Trophoblast cell (in vitro differentiated cells and primary cell): ENCODE measurements at regions not wholly inside any gene's neighbourhood (a gene's known extent, or its start where the extent isn't known, plus 50 kb on each side); places are given as distances from the start of the nearest gene placed in this dataset.

ENCODE experiments used
- DNase-seq, 2 donors: peaks; one replicate each; pipeline ENCODE4 v3.0.0-alpha.2; 2016
- H2AFZ ChIP-seq: 2 replicates; pipeline ENCODE4 v1.6.1; 2013; ENCODE audit warnings: low read length, moderate library complexity, mild to moderate bottlenecking; ENCODE audit not compliant: insufficient read depth, poor library complexity
- H2AK5ac ChIP-seq: 2 replicates; pipeline ENCODE4 v1.6.1; 2013; ENCODE audit warnings: mild to moderate bottlenecking, low read length
- H2BK120ac ChIP-seq: 2 replicates; pipeline ENCODE4 v1.6.1; 2013; ENCODE audit warnings: low read length, mild to moderate bottlenecking, moderate library complexity; ENCODE audit not compliant: insufficient read depth, poor library complexity
- H2BK12ac ChIP-seq: 2 replicates; pipeline ENCODE4 v1.6.1; 2013; ENCODE audit warnings: mild to moderate bottlenecking, low read length, moderate library complexity
- H2BK5ac ChIP-seq: 2 replicates; pipeline ENCODE4 v1.6.1; 2013; ENCODE audit warnings: low read length, low read depth, moderate library complexity, mild to moderate bottlenecking; ENCODE audit not compliant: poor library complexity
- H3K14ac ChIP-seq: 2 replicates; pipeline ENCODE4 v1.6.1; 2013; ENCODE audit warnings: mild to moderate bottlenecking, low read length
- H3K18ac ChIP-seq: 2 replicates; pipeline ENCODE4 v1.6.1; 2013; ENCODE audit warnings: mild to moderate bottlenecking, low read length
- H3K23ac ChIP-seq: 2 replicates; pipeline ENCODE4 v1.6.1; 2013; ENCODE audit warnings: low read length
- H3K27ac ChIP-seq: 2 replicates; pipeline ENCODE4 v1.5.1; 2013; ENCODE audit warnings: low read depth, mild to moderate bottlenecking, inconsistent platforms, low read length, moderate library complexity
- H3K27me3 ChIP-seq: 2 replicates; pipeline ENCODE4 v1.6.1; 2013; ENCODE audit warnings: inconsistent platforms, mild to moderate bottlenecking, low read length, moderate library complexity; ENCODE audit not compliant: insufficient read depth
- H3K36me3 ChIP-seq, 2 experiments: 1 replicate in 1 of 2; 2 replicates in 1 of 2; pipeline ENCODE4 v1.6.1; 2013; ENCODE audit warnings: low read length in 2 of 2, mild to moderate bottlenecking in 2 of 2, moderate library complexity in 1 of 2; ENCODE audit not compliant: insufficient read depth in 2 of 2, control insufficient read depth in 1 of 2
- H3K4ac ChIP-seq: 2 replicates; pipeline ENCODE4 v1.6.1; 2013; ENCODE audit warnings: low read depth, mild to moderate bottlenecking, low read length, moderate library complexity
- H3K4me1 ChIP-seq, 2 experiments: 1 replicate in 1 of 2; 2 replicates in 1 of 2; pipeline ENCODE4 v1.6.1; 2013; ENCODE audit warnings: low read length in 2 of 2, mild to moderate bottlenecking in 2 of 2, moderate library complexity in 1 of 2; ENCODE audit not compliant: insufficient read depth in 2 of 2, control insufficient read depth in 1 of 2
- H3K4me2 ChIP-seq: 2 replicates; pipeline ENCODE4 v1.6.1; 2013; ENCODE audit warnings: inconsistent platforms, mild to moderate bottlenecking, low read length, moderate library complexity
- H3K4me3 ChIP-seq: 2 replicates; pipeline ENCODE4 v1.5.1; 2013; ENCODE audit warnings: mild to moderate bottlenecking, low read depth, low read length, inconsistent platforms
- H3K79me1 ChIP-seq: one replicate; pipeline ENCODE4 v1.6.1; 2013; ENCODE audit warnings: low read length
- H3K79me2 ChIP-seq: 2 replicates; pipeline ENCODE4 v1.6.1; 2013; ENCODE audit warnings: low read length, mild to moderate bottlenecking; ENCODE audit not compliant: control insufficient read depth, insufficient read depth, poor library complexity
- H3K9ac ChIP-seq: 2 replicates; pipeline ENCODE4 v1.6.1; 2013; ENCODE audit warnings: mild to moderate bottlenecking, low read length
- H3K9me3 ChIP-seq: 2 replicates; pipeline ENCODE4 v1.6.1; 2013; ENCODE audit warnings: low read depth, mild to moderate bottlenecking, control low read depth, inconsistent platforms, low read length; ENCODE audit not compliant: insufficient read depth
- H4K12ac ChIP-seq: 2 replicates; pipeline ENCODE4 v1.6.1; 2013; ENCODE audit warnings: low read depth, mild to moderate bottlenecking, low read length, moderate library complexity
- H4K8ac ChIP-seq: 2 replicates; pipeline ENCODE4 v1.6.1; 2013; ENCODE audit warnings: low read depth, mild to moderate bottlenecking, low read length, moderate library complexity
- H4K91ac ChIP-seq: one replicate; pipeline ENCODE4 v1.6.1; 2013; ENCODE audit warnings: low read depth, mild to moderate bottlenecking, low read length, moderate library complexity
- WGBS: extraction: QIAGEN DNeasy Blood & Tissue Kit; methylation state at CpG from one replicate; pipeline ENCODE4 v1.1.7; 2013; ENCODE audit warnings: missing lambda C conversion rate; ENCODE audit not compliant: insufficient read length, insufficient coverage; ENCODE audit errors: extremely low coverage; 5-methylcytosine and 5-hydroxymethylcytosine counted together

DNA sequence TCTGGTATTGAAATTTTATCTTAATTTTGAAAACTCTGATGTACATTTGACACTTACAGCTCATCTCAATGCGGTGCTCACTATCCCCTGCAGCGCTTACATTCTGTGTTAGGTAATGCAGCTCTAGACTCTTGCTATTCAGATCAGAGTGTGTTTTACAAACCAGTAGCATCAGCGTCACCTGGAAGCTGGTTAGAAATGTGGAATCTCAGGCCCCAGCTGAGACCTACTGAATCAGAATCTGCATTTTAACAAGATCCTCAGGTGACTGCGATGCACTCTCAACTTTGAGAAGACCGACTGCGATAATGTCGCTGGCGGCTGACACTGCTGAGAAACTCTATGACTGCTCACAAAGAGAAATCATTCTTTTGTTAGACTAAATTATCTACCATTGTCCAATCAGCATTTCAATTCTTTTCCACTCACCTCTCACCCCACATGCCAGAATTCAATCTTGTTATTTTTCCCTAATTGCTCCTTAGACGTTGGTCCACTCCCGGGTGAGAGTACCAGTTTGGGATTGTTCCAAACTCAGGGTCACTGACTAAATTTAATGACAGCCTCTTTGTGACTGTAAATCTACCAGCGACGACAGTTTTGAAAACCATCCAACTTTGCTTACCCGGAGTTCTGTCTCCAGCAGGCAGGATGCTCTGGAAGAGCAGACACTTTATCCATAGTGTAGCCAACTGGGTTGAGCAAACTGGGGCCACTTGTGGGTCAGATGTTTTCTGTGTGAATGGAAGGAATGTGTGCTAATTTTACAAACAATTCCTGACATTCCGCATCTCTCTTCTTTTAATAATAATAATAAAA lies 140.1 kb upstream of the BTBD3 start:
- Histone ChIP-seq H2BK120ac (peak overlapping the region; percentile 0), H2AFZ (no peak overlapping the region), H3K4ac (no peak overlapping the region), H3K14ac (no peak overlapping the region), H3K23ac (no peak overlapping the region), H2BK5ac (no peak overlapping the region), H3K9ac (no peak overlapping the region), H3K36me3 (no peaks in the 10 kb centered on the region), H2BK12ac (no peak overlapping the region), H4K8ac (no peak overlapping the region), H3K4me2 (no peak overlapping the region), H3K79me1 (no peaks in the 10 kb centered on the region), H3K79me2 (no peaks in the 10 kb centered on the region), H4K12ac (no peak overlapping the region), H3K9me3 (no peaks in the 10 kb centered on the region), H3K18ac (no peak overlapping the region), H3K4me3 (no peak overlapping the region), H4K91ac (peak overlapping the region; percentile 2), H3K27me3 (no peaks in the 10 kb centered on the region), H2AK5ac (no peak overlapping the region), H3K4me1 (peaks cover 0 to 4% of the 10 kb centered on the region in 2 experiments), H3K27ac (peak overlapping the region; percentile 2)
- peak; percentile 38 to 46 for DNase-seq
- WGBS: no CpG with 5 or more reads among the region's 14 CpGs

DNA sequence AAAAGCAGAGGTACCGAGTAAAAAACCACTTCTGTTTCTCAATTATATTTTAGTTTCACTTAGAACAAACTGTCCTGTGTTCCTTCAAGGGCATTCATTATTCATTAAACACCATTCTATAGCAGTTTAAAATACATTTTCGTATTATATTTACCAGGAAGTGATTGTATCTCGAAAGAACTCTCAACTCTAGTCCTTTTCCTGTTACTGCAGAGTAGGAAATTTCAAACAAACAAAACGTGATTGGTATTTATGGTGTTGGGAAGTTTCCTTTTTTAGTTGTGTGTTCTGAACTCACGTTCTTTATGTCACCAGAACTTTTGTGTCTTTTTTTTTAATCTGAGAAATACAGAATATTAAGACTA lies 139.5 kb upstream of the BTBD3 start:
- H3K23ac ChIP-seq: no peak overlapping the region
- H3K9ac ChIP-seq: no peak overlapping the region
- H3K36me3 ChIP-seq: no peaks in the 10 kb centered on the region
- no peak overlapping the region for H2AFZ ChIP-seq
- H4K8ac ChIP-seq: no peak overlapping the region
- H3K4me1 ChIP-seq: peaks cover 0 to 4% of the 10 kb centered on the region in 2 experiments
- H3K79me2 ChIP-seq: no peaks in the 10 kb centered on the region
- H2BK12ac ChIP-seq: no peak overlapping the region
- H3K18ac ChIP-seq: no peak overlapping the region
- no peaks in the 10 kb centered on the region for H3K79me1 ChIP-seq
- no CpG with 5 or more reads among the region's 5 CpGs for WGBS
- H2BK5ac ChIP-seq: no peak overlapping the region
- H2AK5ac ChIP-seq: no peak overlapping the region
- H2BK120ac ChIP-seq: no peak overlapping the region
- H3K4me3 ChIP-seq: no peak overlapping the region
- no peak for DNase-seq
- no peaks in the 10 kb centered on the region for H3K27me3 ChIP-seq
- H3K14ac ChIP-seq: no peak overlapping the region
- H3K4ac ChIP-seq: no peak overlapping the region
- no peak overlapping the region for H3K27ac ChIP-seq
- H3K9me3 ChIP-seq: no peaks in the 10 kb centered on the region
- no peak overlapping the region for H3K4me2 ChIP-seq
- no peak overlapping the region for H4K91ac ChIP-seq
- no peak overlapping the region for H4K12ac ChIP-seq

DNA sequence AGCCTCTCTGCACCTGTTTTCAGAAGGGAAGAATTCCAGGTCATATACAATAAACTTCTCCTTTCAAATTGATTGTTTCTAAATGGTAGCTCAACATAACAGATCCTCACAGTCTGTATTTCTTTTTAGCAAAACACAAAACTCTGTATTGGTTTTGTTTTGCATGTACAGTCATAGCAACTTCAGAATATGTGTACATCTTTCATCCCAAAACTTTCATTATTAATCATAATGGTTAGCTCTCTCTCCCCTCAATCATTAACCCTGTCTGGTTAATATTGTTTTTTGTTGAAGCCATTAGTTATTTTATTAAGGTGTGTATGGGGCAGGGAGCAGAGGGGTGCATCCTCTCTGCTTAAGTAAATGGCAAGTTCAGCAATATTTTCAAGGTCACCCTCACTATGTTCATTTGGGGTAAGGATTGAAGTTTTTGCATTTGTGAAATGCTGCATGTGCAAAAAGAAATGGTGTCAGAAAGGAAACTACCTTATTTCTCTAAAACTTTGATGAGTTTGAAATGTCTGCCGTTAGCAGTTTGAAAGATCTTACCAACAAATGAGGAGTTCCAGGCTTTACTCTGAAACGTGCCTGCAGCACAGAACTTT lies 136.8 kb upstream of the BTBD3 start:
- no CpG with 5 or more reads among the region's 2 CpGs for WGBS
- no peak for DNase-seq

DNA sequence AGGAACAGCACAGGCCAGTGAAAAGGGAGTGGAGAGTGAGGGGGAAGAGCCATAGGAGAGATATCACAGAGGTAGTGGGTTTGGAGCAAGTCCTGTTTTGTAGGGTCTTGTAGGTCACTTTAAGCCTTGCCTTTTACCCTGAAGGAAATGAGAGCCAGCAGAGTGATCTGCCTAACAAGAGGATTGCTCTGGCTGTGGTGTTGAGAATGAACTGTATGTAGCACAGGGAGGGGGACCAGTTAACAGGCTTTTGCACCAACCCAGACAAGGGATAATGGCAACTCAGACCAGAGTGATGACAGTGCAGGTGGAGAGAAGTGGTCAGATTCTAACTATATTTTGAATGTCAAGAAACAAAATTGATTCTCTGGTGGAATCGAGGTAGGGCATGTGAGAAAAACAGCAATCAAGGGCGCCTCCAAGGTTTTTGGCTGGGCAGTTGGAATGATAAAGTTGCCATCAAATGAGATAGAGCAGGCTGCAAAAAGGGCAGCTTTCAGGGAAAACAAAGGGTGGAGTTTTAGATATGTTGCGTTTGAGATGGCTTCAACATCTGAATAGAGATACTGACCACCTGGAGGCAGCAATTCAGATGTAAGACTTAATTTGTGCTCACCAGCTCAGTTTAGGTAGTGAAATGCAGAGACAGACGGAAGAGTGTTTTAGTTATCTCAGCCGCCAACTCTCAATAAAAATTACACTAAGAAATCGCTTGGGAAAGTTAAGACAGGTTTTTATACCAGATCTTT lies 134.4 kb upstream of the BTBD3 start:
- Histone ChIP-seq H2BK120ac (no peak overlapping the region), H3K36me3 (no peaks in the 10 kb centered on the region), H4K8ac (no peak overlapping the region), H3K4me1 (no peaks in the 10 kb centered on the region), H3K4ac (no peak overlapping the region), H3K18ac (no peak overlapping the region), H3K14ac (peak overlapping the region; percentile 11), H4K91ac (peak overlapping the region; percentile 39), H2BK12ac (peak overlapping the region; percentile 50), H3K79me2 (no peaks in the 10 kb centered on the region), H3K9me3 (no peaks in the 10 kb centered on the region), H3K79me1 (peaks cover 2% of the 10 kb centered on the region), H3K9ac (no peak overlapping the region), H4K12ac (no peak overlapping the region), H2BK5ac (no peak overlapping the region), H3K27ac (no peak overlapping the region), H3K4me3 (no peak overlapping the region), H2AFZ (peak overlapping the region; percentile 6), H3K27me3 (no peaks in the 10 kb centered on the region), H3K4me2 (no peak overlapping the region), H3K23ac (no peak overlapping the region), H2AK5ac (peak overlapping the region; percentile 30)
- no peak for DNase-seq
- WGBS: no CpG with 5 or more reads among the region's 6 CpGs

More for the DNA sequence above, 136.8 kb upstream of the BTBD3 start:
- H3K4me2 ChIP-seq: no peak overlapping the region
- H2BK12ac ChIP-seq: no peak overlapping the region
- no peak overlapping the region for H3K18ac ChIP-seq
- H4K8ac ChIP-seq: no peak overlapping the region
- no peak overlapping the region for H2BK5ac ChIP-seq
- H3K79me2 ChIP-seq: no peaks in the 10 kb centered on the region
- H2AFZ ChIP-seq: no peak overlapping the region
- no peaks in the 10 kb centered on the region for H3K36me3 ChIP-seq
- H4K91ac ChIP-seq: no peak overlapping the region
- H3K27ac ChIP-seq: no peak overlapping the region
- H3K4me3 ChIP-seq: no peak overlapping the region
- H2AK5ac ChIP-seq: no peak overlapping the region
- H3K9ac ChIP-seq: no peak overlapping the region
- no peak overlapping the region for H4K12ac ChIP-seq
- no peak overlapping the region for H2BK120ac ChIP-seq
- peaks cover 0 to 4% of the 10 kb centered on the region in 2 experiments for H3K4me1 ChIP-seq
- H3K4ac ChIP-seq: no peak overlapping the region
- peaks cover 2% of the 10 kb centered on the region for H3K79me1 ChIP-seq
- H3K27me3 ChIP-seq: no peaks in the 10 kb centered on the region
- no peaks in the 10 kb centered on the region for H3K9me3 ChIP-seq
- H3K23ac ChIP-seq: no peak overlapping the region
- no peak overlapping the region for H3K14ac ChIP-seq
